ENCODE measurements at regions not wholly inside any gene's neighbourhood (a gene's known extent, or its start where the extent isn't known, plus 50 kb on each side); places are given as distances from the start of the nearest gene placed in this dataset.

DNA sequence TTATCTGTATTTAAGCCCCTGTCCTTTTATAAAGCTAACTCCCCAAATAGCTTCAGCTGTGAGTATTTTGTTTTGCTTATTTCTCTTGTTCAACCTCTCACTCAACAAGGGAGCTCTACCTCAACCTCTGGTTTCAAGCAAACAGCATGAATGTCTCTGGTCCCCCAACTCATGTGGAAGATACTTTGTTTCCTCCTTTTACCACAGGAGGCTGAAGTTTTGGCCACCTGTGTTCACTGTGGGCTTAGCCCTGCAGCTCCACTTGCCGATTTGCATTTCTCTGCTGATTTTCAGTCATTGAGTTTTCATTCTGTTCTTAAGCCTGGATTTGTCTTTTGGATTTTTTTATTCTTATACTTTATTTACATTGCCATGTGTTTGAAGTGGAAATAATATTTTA is 613.1 kb downstream of the USP25 start:
- H3K36me3 Mint-ChIP-seq (ENCODE audit: unreplicated experiment): no peaks in the 10 kb centered on the region
- no peak overlapping the region for H3K27ac Mint-ChIP-seq (ENCODE audit: unreplicated experiment)
- no peak overlapping the region for H3K4me3 Mint-ChIP-seq (ENCODE audit: unreplicated experiment)
- no peaks in the 10 kb centered on the region for H3K27me3 Mint-ChIP-seq (ENCODE audit: unreplicated experiment)
- no peak for DNase-seq
- no peaks in the 10 kb centered on the region for H3K4me1 Mint-ChIP-seq (ENCODE audit: low read depth, unreplicated experiment)
- no peaks in the 10 kb centered on the region for H3K9me3 Mint-ChIP-seq (ENCODE audit: unreplicated experiment)
- TF ChIP-seq, protein P1, sequence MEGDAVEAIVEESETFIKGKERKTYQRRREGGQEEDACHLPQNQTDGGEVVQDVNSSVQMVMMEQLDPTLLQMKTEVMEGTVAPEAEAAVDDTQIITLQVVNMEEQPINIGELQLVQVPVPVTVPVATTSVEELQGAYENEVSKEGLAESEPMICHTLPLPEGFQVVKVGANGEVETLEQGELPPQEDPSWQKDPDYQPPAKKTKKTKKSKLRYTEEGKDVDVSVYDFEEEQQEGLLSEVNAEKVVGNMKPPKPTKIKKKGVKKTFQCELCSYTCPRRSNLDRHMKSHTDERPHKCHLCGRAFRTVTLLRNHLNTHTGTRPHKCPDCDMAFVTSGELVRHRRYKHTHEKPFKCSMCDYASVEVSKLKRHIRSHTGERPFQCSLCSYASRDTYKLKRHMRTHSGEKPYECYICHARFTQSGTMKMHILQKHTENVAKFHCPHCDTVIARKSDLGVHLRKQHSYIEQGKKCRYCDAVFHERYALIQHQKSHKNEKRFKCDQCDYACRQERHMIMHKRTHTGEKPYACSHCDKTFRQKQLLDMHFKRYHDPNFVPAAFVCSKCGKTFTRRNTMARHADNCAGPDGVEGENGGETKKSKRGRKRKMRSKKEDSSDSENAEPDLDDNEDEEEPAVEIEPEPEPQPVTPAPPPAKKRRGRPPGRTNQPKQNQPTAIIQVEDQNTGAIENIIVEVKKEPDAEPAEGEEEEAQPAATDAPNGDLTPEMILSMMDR (IDR thresholded peaks at IDR 0.05; ENCODE audit: partially characterized antibody, unreplicated experiment): no peak

DNA sequence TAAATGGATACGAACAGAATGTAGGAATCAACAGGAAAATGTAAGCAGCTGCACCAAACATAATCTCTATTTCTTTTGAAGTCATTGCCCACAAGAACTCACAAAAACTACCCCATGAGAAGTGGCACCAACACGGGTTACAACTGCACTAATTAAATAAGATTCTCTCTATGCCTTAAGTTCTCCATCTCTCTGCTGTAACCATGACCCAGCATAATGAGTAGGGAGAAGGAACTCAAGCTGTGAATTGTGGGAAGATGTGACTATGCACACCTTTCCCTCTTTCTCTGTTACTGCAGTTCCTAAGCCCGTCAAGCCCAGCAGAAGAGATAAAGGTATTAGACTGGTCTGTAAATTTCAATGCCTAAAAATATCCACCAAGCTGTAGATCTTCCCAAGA is 614.0 kb downstream of the USP25 start:
- H3K4me1 Mint-ChIP-seq (ENCODE audit: low read depth, unreplicated experiment): no peaks in the 10 kb centered on the region
- no peaks in the 10 kb centered on the region for H3K36me3 Mint-ChIP-seq (ENCODE audit: unreplicated experiment)
- TF ChIP-seq, protein P1 (IDR thresholded peaks at IDR 0.05; ENCODE audit: partially characterized antibody, unreplicated experiment): no peak

DNA sequence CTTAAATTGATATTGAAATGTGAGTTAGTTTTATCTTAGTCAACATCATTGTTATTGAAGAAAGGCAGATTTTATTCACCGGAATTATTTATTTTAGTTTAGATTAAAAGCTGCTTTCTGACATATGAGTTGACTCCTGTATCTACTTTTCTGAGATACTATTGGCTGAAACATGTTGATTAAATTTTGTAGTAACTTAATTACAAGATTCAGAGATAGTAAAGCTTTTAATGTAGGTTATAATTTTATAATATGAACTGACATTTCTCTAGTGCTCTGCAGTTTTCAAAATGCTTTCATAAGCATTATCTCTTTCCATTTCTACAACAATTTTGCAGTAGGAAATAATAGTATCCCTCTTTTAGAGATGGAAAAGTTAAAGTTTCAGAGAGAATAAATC is 616.0 kb downstream of the USP25 start:
- TF ChIP-seq, protein P1 (IDR thresholded peaks at IDR 0.05; ENCODE audit: partially characterized antibody, unreplicated experiment): no peak
- no peaks in the 10 kb centered on the region for H3K4me1 Mint-ChIP-seq (ENCODE audit: low read depth, unreplicated experiment)
- no peak overlapping the region for H3K4me3 Mint-ChIP-seq (ENCODE audit: unreplicated experiment)
- no peak overlapping the region for H3K27ac Mint-ChIP-seq (ENCODE audit: unreplicated experiment)
- no peaks in the 10 kb centered on the region for H3K9me3 Mint-ChIP-seq (ENCODE audit: unreplicated experiment)
- H3K27me3 Mint-ChIP-seq (ENCODE audit: unreplicated experiment): no peaks in the 10 kb centered on the region
- no peaks in the 10 kb centered on the region for H3K36me3 Mint-ChIP-seq (ENCODE audit: unreplicated experiment)
- no peak for DNase-seq

More for the DNA sequence above, 614.0 kb downstream of the USP25 start:
- Mint-ChIP-seq H3K4me3 (ENCODE audit: unreplicated experiment) (no peak overlapping the region), H3K27ac (ENCODE audit: unreplicated experiment) (no peak overlapping the region), H3K9me3 (ENCODE audit: unreplicated experiment) (no peaks in the 10 kb centered on the region), H3K27me3 (ENCODE audit: unreplicated experiment) (no peaks in the 10 kb centered on the region)
- no peak for DNase-seq

DNA sequence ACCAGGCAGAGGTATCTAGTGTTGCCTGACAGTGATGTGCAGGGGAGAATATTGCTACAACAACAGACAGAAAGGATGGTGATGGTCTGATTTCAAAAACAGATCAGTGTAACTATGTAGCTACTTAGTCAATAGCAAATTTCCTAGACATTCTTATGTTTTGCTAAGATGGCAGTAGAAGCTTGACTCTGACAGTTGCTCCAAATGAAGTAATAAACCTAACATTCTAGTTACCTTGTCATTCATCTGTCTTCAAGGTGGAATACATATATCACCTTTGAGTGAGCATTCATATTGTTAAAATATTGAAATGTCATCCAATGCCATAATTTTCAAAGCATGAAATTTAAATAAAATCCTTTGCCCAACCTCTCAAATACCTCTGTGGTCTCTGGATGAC is 617.4 kb downstream of the USP25 start:
- no peak overlapping the region for H3K27ac Mint-ChIP-seq (ENCODE audit: unreplicated experiment)
- no peaks in the 10 kb centered on the region for H3K4me1 Mint-ChIP-seq (ENCODE audit: low read depth, unreplicated experiment)
- H3K27me3 Mint-ChIP-seq (ENCODE audit: unreplicated experiment): no peaks in the 10 kb centered on the region
- H3K9me3 Mint-ChIP-seq (ENCODE audit: unreplicated experiment): no peaks in the 10 kb centered on the region
- DNase-seq: no peak
- no peaks in the 10 kb centered on the region for H3K36me3 Mint-ChIP-seq (ENCODE audit: unreplicated experiment)
- H3K4me3 Mint-ChIP-seq (ENCODE audit: unreplicated experiment): no peak overlapping the region
- TF ChIP-seq, protein P1 (IDR thresholded peaks at IDR 0.05; ENCODE audit: partially characterized antibody, unreplicated experiment): no peak

DNA sequence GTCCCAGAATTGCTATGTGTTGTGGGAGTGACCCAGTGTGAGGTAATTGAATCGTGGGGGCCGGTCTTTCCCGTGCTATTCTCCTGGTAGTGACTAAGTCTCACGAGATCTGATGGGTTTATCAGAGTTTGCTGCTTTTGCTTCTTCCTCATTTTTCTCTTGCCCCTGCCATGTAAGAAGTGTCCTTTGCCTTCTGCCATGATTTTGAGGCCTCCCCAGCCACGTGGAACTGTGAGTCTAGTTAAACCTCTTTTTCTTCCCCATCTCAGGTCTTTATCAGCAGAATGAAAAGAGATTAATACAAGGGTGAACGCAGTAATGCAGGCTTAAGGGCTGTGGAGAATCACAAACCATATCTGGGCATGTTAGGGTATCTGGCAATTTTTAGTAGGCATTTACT is 624.0 kb downstream of the USP25 start:
- Mint-ChIP-seq H3K9me3 (ENCODE audit: unreplicated experiment) (no peaks in the 10 kb centered on the region), H3K36me3 (ENCODE audit: unreplicated experiment) (no peaks in the 10 kb centered on the region), H3K27ac (ENCODE audit: unreplicated experiment) (no peak overlapping the region), H3K4me1 (ENCODE audit: low read depth, unreplicated experiment) (no peaks in the 10 kb centered on the region), H3K4me3 (ENCODE audit: unreplicated experiment) (no peak overlapping the region), H3K27me3 (ENCODE audit: unreplicated experiment) (peaks cover 2% of the 10 kb centered on the region)
- TF ChIP-seq, protein P1 (IDR thresholded peaks at IDR 0.05; ENCODE audit: partially characterized antibody, unreplicated experiment): no peak
- no peak for DNase-seq

Data from glutamatergic neuron (in vitro differentiated cells).